ENCODE measurements at regions not wholly inside any gene's neighbourhood (a gene's known extent, or its start where the extent isn't known, plus 50 kb on each side); places are given as distances from the start of the nearest gene placed in this dataset.

DNA sequence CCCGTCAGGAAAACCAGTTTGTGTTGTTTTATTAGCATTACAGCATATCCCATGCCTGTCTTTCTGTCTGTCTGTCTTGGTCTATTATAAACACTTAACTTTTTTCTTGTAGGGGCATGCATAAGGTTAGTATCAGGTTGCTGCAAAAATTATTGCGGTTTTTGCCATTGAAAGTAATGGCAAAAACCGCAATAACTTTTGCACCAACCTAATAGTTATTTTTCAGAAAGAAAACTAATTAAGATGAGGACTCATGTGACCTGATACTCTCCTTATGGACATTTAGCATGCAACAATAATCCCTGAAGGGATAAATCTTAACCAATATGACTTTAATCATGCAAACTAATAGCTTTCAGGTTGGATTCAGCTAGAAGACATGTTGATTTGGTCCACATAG, 326.7 kb upstream of the SUCLG2 start:
- Histone ChIP-seq H3K27ac (replicated peaks) (no peak overlapping the region), H3K27me3 (ENCODE audit: insufficient read depth, poor library complexity, severe bottlenecking) (no peaks in the 10 kb centered on the region)
- no peak for DNase-seq (ENCODE audit: low read depth in 1 of 2, low spot score in 1 of 2)

GRCh38 chr3:67979342-67979741, 324.9 kb upstream of the SUCLG2 start:
- Histone ChIP-seq H3K27me3 (ENCODE audit: insufficient read depth, poor library complexity, severe bottlenecking) (no peaks in the 10 kb centered on the region), H3K27ac (replicated peaks) (no peak overlapping the region), H3K4me3 (replicated peaks; ENCODE audit: insufficient read depth, low read length) (no peak overlapping the region)
- no peak for DNase-seq (ENCODE audit: low read depth in 1 of 2, low spot score in 1 of 2)
- TF ChIP-seq POLR2AphosphoS5 (IDR thresholded peaks at IDR 0.05; ENCODE audit: low read depth): no peak
- TF ChIP-seq, protein P1, sequence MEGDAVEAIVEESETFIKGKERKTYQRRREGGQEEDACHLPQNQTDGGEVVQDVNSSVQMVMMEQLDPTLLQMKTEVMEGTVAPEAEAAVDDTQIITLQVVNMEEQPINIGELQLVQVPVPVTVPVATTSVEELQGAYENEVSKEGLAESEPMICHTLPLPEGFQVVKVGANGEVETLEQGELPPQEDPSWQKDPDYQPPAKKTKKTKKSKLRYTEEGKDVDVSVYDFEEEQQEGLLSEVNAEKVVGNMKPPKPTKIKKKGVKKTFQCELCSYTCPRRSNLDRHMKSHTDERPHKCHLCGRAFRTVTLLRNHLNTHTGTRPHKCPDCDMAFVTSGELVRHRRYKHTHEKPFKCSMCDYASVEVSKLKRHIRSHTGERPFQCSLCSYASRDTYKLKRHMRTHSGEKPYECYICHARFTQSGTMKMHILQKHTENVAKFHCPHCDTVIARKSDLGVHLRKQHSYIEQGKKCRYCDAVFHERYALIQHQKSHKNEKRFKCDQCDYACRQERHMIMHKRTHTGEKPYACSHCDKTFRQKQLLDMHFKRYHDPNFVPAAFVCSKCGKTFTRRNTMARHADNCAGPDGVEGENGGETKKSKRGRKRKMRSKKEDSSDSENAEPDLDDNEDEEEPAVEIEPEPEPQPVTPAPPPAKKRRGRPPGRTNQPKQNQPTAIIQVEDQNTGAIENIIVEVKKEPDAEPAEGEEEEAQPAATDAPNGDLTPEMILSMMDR (IDR thresholded peaks at IDR 0.05; ENCODE audit: insufficient read depth, low read length): no peak

More for the DNA sequence above, 326.7 kb upstream of the SUCLG2 start:
- TF ChIP-seq SPI1 (IDR thresholded peaks at IDR 0.05; ENCODE audit: borderline replicate concordance, low read depth): no peak
- no peak for TF ChIP-seq POLR2AphosphoS5 (IDR thresholded peaks at IDR 0.05; ENCODE audit: low read depth)
- TF ChIP-seq, protein P2, sequence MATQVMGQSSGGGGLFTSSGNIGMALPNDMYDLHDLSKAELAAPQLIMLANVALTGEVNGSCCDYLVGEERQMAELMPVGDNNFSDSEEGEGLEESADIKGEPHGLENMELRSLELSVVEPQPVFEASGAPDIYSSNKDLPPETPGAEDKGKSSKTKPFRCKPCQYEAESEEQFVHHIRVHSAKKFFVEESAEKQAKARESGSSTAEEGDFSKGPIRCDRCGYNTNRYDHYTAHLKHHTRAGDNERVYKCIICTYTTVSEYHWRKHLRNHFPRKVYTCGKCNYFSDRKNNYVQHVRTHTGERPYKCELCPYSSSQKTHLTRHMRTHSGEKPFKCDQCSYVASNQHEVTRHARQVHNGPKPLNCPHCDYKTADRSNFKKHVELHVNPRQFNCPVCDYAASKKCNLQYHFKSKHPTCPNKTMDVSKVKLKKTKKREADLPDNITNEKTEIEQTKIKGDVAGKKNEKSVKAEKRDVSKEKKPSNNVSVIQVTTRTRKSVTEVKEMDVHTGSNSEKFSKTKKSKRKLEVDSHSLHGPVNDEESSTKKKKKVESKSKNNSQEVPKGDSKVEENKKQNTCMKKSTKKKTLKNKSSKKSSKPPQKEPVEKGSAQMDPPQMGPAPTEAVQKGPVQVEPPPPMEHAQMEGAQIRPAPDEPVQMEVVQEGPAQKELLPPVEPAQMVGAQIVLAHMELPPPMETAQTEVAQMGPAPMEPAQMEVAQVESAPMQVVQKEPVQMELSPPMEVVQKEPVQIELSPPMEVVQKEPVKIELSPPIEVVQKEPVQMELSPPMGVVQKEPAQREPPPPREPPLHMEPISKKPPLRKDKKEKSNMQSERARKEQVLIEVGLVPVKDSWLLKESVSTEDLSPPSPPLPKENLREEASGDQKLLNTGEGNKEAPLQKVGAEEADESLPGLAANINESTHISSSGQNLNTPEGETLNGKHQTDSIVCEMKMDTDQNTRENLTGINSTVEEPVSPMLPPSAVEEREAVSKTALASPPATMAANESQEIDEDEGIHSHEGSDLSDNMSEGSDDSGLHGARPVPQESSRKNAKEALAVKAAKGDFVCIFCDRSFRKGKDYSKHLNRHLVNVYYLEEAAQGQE (IDR thresholded peaks at IDR 0.05; ENCODE audit: insufficient replicate concordance, low read depth): no peak
- no peak overlapping the region for H3K4me3 ChIP-seq (replicated peaks; ENCODE audit: insufficient read depth, low read length)

GRCh38 chr3:67977762-67978161, 323.4 kb upstream of the SUCLG2 start:
- no peak overlapping the region for H3K27ac ChIP-seq (replicated peaks)
- no peak overlapping the region for H3K4me3 ChIP-seq (replicated peaks; ENCODE audit: insufficient read depth, low read length)
- DNase-seq (ENCODE audit: low read depth in 1 of 2, low spot score in 1 of 2): no peak
- TF ChIP-seq, protein P2 (IDR thresholded peaks at IDR 0.05; ENCODE audit: insufficient replicate concordance, low read depth): no peak
- no peak for TF ChIP-seq GABPA (IDR thresholded peaks at IDR 0.05; ENCODE audit: low read depth)
- TF ChIP-seq SPI1 (IDR thresholded peaks at IDR 0.05; ENCODE audit: borderline replicate concordance, low read depth): no peak
- TF ChIP-seq, protein P1 (IDR thresholded peaks at IDR 0.05; ENCODE audit: insufficient read depth, low read length): no peak
- TF ChIP-seq POLR2AphosphoS5 (IDR thresholded peaks at IDR 0.05; ENCODE audit: low read depth): no peak
- no peaks in the 10 kb centered on the region for H3K27me3 ChIP-seq (ENCODE audit: insufficient read depth, poor library complexity, severe bottlenecking)

DNA sequence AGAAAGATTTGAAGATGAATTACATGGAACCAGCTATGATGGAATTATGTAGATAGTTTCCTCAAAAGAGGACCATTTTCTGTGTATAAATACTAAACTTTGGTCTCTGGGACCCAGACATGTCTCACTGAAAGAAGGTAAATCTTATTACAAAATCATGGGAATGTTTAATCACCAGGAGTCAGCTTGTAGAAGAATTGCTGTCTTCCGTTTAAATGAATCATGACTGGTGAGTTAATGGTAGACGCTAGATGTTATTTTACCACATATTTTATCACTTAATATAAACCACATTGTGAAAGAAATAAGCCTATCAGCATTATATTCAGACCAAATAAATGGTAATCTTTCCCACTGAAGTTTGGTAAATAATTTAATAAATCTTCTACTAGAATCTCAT, 322.3 kb upstream of the SUCLG2 start:
- Histone ChIP-seq H3K27me3 (ENCODE audit: insufficient read depth, poor library complexity, severe bottlenecking) (no peaks in the 10 kb centered on the region), H3K27ac (replicated peaks) (no peak overlapping the region), H3K4me3 (replicated peaks; ENCODE audit: insufficient read depth, low read length) (no peak overlapping the region)
- TF ChIP-seq POLR2AphosphoS5 (IDR thresholded peaks at IDR 0.05; ENCODE audit: low read depth): no peak
- TF ChIP-seq, protein P1 (IDR thresholded peaks at IDR 0.05; ENCODE audit: insufficient read depth, low read length): no peak
- no peak for DNase-seq (ENCODE audit: low read depth in 1 of 2, low spot score in 1 of 2)
